BE2C (cell line): ENCODE measurements at regions not wholly inside any gene's neighbourhood (a gene's known extent, or its start where the extent isn't known, plus 50 kb on each side); places are given as distances from the start of the nearest gene placed in this dataset.

Source experiments
- DNase-seq: peaks from one replicate; pipeline ENCODE4 v3.0.0-alpha.2; 2020
- H3K27me3 ChIP-seq: fragments of 250-450 bp; sonication (Bioruptor Pico); 2 replicates; pipeline ENCODE4 v1.5.1; 2020; ENCODE audit warnings: mild to moderate bottlenecking
- H3K36me3 ChIP-seq: fragments of 250-450 bp; sonication (Bioruptor Pico); 2 replicates; pipeline ENCODE4 v1.5.1; 2020; ENCODE audit warnings: mild to moderate bottlenecking
- H3K4me1 ChIP-seq: fragments of 250-450 bp; sonication (Bioruptor Pico); 2 replicates; pipeline ENCODE4 v1.5.1; 2020
- H3K4me3 ChIP-seq: 2 replicates; pipeline ENCODE4 v1.5.1; 2011; ENCODE audit warnings: low read depth, low read length
- H3K9me3 ChIP-seq: fragments of 250-450 bp; sonication (Bioruptor Pico); 2 replicates; pipeline ENCODE4 v1.5.1; 2020
- CTCF ChIP-seq: IDR thresholded peaks from 2 replicates; pipeline ENCODE4 v1.5.1; 2012; ENCODE audit warnings: mild to moderate bottlenecking, low read depth, low read length

GRCh38 chr9:12461763-12462460 lies 231.3 kb upstream of the TYRP1 start:
- no peak for TF ChIP-seq CTCF
- Histone ChIP-seq H3K9me3 (no peaks in the 10 kb centered on the region), H3K4me3 (no peak overlapping the region), H3K27me3 (no peaks in the 10 kb centered on the region), H3K36me3 (no peaks in the 10 kb centered on the region), H3K4me1 (no peaks in the 10 kb centered on the region)
- no peak for DNase-seq

DNA sequence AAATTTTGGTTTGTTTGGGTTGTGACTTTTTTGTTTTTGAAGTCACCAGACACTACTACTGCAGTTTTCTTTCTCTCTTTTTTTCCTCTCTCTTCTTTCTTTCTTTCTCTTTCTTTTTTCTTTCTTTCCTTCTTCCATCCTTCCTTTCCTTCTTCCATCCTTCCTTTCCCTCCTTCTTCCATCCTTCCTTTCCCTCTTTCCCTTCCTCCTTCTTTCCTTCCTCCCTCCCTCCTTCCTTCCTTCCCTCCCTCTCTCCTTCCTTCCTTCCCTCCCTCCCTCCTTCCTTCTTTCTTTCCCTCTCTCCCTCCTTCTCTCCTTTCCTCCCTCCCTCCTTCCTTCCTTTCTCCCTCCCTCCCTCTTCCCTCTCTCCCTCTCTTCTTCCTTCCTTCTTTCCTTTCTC lies 230.3 kb upstream of the TYRP1 start:
- H3K9me3 ChIP-seq = no peaks in the 10 kb centered on the region
- no peak for DNase-seq
- no peak for TF ChIP-seq CTCF
- H3K27me3 ChIP-seq = no peaks in the 10 kb centered on the region
- H3K4me3 ChIP-seq = no peak overlapping the region
- no peaks in the 10 kb centered on the region for H3K4me1 ChIP-seq
- H3K36me3 ChIP-seq = no peaks in the 10 kb centered on the region

DNA sequence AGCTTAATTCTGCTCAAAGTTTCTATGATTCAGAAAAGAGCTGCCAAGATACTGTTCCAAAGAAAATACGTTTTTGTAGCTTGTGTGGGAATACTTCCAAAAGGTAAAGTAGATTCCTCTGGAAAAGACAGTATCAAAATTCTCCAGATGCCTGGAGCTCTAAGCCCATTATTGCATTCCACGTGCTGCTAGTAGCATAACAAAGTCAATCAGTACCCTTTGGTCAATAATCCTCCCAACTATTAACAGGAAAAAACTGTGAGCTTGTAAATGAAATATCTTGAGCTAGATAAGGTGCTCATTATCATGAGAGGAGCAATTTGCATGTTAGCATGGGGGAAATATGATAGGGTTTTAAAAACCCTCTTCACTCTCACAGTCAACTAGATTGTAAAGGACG lies 229.5 kb upstream of the TYRP1 start:
- Histone ChIP-seq H3K36me3 (no peaks in the 10 kb centered on the region), H3K9me3 (no peaks in the 10 kb centered on the region), H3K4me1 (no peaks in the 10 kb centered on the region), H3K4me3 (no peak overlapping the region), H3K27me3 (no peaks in the 10 kb centered on the region)
- no peak for DNase-seq
- TF ChIP-seq CTCF = no peak

DNA sequence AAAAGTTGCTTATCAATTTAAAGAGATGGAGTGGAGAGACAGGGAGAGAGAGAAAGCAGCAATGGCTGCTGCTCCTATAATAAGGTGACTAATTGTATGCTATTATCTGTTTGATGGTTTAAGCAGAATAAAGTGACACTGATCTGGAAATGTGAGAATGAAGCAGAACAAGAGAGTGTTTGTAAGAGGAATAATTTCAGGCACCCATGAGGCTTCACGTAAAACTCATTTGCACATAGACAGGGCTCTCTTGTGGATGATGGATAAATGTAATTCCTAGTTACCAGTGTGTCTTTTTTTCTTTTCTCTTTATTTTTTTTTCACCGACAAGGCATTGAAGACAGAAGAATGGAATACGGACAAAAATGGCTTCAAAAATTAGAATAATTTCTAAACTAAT lies 228.8 kb upstream of the TYRP1 start:
- Histone ChIP-seq H3K4me3 (no peak overlapping the region), H3K27me3 (peaks cover 6% of the 10 kb centered on the region; the same call in 1 of the 2 replicates), H3K36me3 (no peaks in the 10 kb centered on the region), H3K4me1 (no peaks in the 10 kb centered on the region), H3K9me3 (no peaks in the 10 kb centered on the region)
- no peak for TF ChIP-seq CTCF
- no peak for DNase-seq

DNA sequence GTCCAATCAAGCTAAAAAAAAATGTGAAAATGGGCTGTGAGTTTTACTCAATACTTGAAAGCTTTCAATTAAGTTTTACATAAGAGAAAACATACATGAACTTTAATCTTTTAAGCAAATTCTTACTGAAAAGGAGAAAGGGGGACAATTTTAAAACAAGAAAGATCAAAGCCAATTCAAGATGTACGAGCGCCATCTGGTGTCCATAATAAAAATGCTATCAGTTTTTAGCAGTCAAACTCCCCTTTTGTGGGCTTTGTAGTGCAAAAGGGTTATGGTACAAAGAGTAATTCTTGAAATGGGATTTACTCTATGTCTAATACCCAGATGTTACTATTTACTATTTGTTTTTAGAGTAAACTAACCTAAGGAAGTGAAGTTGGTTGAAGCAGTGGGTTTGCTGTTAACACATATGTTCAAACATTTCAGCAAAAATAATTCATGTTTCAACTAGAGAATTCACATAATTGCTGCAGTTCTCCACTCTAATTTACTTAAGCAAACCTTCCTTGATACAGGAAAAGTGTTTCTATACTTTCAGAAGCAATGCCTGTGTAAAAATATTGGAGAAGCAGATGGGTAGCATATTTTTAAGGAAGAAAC lies 228.2 kb upstream of the TYRP1 start:
- no peak overlapping the region for H3K4me3 ChIP-seq
- no peaks in the 10 kb centered on the region for H3K9me3 ChIP-seq
- peak; percentile 13 for DNase-seq
- TF ChIP-seq CTCF = peak; percentile 76
- no peaks in the 10 kb centered on the region for H3K36me3 ChIP-seq
- peaks cover 6% of the 10 kb centered on the region; the same call in 1 of the 2 replicates for H3K27me3 ChIP-seq
- H3K4me1 ChIP-seq = no peaks in the 10 kb centered on the region

GRCh38 chr9:12469084-12469483 lies 224.1 kb upstream of the TYRP1 start:
- no peak overlapping the region for H3K4me3 ChIP-seq
- H3K4me1 ChIP-seq = no peaks in the 10 kb centered on the region
- DNase-seq = no peak
- peaks cover 6% of the 10 kb centered on the region; the same call in 1 of the 2 replicates for H3K27me3 ChIP-seq
- no peak for TF ChIP-seq CTCF
- H3K9me3 ChIP-seq = no peaks in the 10 kb centered on the region
- H3K36me3 ChIP-seq = no peaks in the 10 kb centered on the region
